ENCODE measurements at regions not wholly inside any gene's neighbourhood (a gene's known extent, or its start where the extent isn't known, plus 50 kb on each side); places are given as distances from the start of the nearest gene placed in this dataset.
A peak's percentile ranks its signal among the peaks of the same experiment; 100 is the strongest.

DNA sequence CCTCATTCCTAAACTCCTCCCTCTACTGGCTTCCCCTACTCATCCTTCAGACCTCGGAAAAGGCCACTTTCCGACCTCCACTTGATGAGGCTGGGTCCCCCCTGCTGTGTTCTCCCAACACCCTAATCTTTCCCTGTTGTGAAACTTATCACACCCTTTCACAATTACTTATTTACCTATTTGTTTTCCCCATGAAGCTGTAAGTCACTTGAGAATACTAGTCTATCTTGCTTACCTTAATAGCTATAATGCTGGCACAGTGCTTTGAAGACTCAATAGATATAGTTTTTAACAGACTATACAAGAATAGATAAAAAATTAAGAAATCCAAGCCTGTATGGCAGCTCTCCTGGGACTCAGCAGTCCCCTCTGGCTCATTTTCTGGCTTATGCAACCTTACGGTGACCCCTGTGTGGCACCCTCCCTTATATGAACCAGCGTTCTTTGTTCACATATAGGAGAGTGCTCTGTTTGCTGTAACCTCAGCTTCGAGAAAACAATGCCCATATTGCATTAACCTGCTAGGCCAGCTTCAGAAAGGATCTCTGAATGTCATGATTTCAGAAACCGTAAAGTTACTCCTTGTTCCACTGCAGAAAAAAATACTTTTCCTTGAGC, 220.4 kb upstream of the PKDCC start:
- Histone ChIP-seq H3K4me1 (ENCODE audit: low read depth) (peaks cover 10% of the 10 kb centered on the region), H3K36me3 (ENCODE audit: low read depth) (no peaks in the 10 kb centered on the region), H3K9me3 (no peaks in the 10 kb centered on the region), H3K4me3 (no peak overlapping the region)
- no peak for TF ChIP-seq CTCF (IDR thresholded peaks at IDR 0.05)
- no peak for DNase-seq
- ATAC-seq: peak; percentile 58
- intact Hi-C loops (cut with DNase I, micrococcal nuclease): no loop called here

GRCh38 chr2:41828052-41828643, 219.7 kb upstream of the PKDCC start:
- intact Hi-C loops (cut with DNase I, micrococcal nuclease): no loop called here
- no peaks in the 10 kb centered on the region for H3K36me3 ChIP-seq (ENCODE audit: low read depth)
- DNase-seq: no peak
- TF ChIP-seq CTCF (IDR thresholded peaks at IDR 0.05): no peak
- no peaks in the 10 kb centered on the region for H3K9me3 ChIP-seq
- H3K4me3 ChIP-seq: no peak overlapping the region
- ATAC-seq: peak; percentile 86
- H3K4me1 ChIP-seq (ENCODE audit: low read depth): peaks cover 10% of the 10 kb centered on the region

GRCh38 chr2:41829052-41829451, 218.8 kb upstream of the PKDCC start:
- H3K4me3 ChIP-seq: no peak overlapping the region
- H3K4me1 ChIP-seq (ENCODE audit: low read depth): peaks cover 10% of the 10 kb centered on the region
- TF ChIP-seq CTCF (IDR thresholded peaks at IDR 0.05): no peak
- no peaks in the 10 kb centered on the region for H3K9me3 ChIP-seq
- H3K36me3 ChIP-seq (ENCODE audit: low read depth): no peaks in the 10 kb centered on the region
- ATAC-seq (no peak), DNase-seq (no peak)
- intact Hi-C loops (cut with DNase I, micrococcal nuclease): no loop called here

DNA sequence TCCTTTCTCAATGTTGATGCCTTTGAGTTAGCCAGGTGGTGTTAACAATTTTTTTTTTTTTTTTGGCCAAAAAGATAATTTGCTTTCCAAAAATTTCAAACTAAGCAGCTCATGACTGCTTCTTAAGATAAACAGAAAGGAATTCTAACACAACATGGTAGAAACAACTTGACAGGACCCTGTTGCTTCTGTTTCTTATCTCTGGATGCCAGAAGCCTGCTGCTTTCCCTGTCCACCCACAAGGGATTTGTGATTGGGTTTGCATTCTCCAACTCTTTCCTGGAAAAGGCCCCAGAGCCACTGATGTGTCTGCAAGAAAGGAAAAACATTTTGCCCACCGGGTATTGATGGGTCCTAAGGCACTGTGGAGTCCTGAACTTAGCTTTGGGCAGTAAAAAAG, 217.2 kb upstream of the PKDCC start:
- no peaks in the 10 kb centered on the region for H3K9me3 ChIP-seq
- DNase-seq (no peak), ATAC-seq (no peak)
- no peak for TF ChIP-seq CTCF (IDR thresholded peaks at IDR 0.05)
- H3K4me1 ChIP-seq (ENCODE audit: low read depth): peaks cover 10% of the 10 kb centered on the region
- intact Hi-C loops (cut with DNase I, micrococcal nuclease): no loop called here
- no peaks in the 10 kb centered on the region for H3K36me3 ChIP-seq (ENCODE audit: low read depth)
- H3K4me3 ChIP-seq: no peak overlapping the region

DNA sequence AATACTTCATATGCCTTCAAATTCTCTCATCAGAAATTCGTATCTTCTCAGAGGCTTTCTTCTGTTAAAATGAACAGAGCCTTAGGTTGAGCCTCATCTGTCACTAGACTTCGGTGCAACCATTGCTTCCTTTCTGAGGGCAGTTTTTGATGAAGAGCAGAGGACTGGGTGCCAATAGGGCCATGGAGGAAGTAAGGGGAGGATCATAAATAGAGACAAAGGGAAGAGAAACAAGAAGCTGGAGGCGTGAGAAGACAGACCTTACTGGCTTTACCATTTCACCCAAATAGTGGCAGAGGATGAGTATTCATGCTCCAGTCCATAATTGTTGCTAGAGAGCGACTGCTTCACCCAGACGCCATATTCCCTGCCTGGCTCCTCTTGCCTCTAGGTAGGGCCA, 215.6 kb upstream of the PKDCC start:
- Histone ChIP-seq H3K9me3 (no peaks in the 10 kb centered on the region), H3K36me3 (ENCODE audit: low read depth) (no peaks in the 10 kb centered on the region), H3K4me1 (ENCODE audit: low read depth) (peaks cover 10% of the 10 kb centered on the region), H3K4me3 (no peak overlapping the region)
- ATAC-seq: no peak
- intact Hi-C loops (cut with DNase I, micrococcal nuclease): no loop called here
- no peak for DNase-seq
- TF ChIP-seq CTCF (IDR thresholded peaks at IDR 0.05): no peak
